Neural crest cell (in vitro differentiated cells): ENCODE measurements at regions not wholly inside any gene's neighbourhood (a gene's known extent, or its start where the extent isn't known, plus 50 kb on each side); places are given as distances from the start of the nearest gene placed in this dataset.

ENCODE experiments used
- DNase-seq: peaks from one replicate; pipeline ENCODE4 v3.0.0; 2021; ENCODE audit warnings: low read depth, mixed read lengths, low spot score
- H3K27ac Mint-ChIP-seq: one replicate; pipeline ENCODE4 v1.8.0; 2021; ENCODE audit warnings: mild to moderate bottlenecking, mixed read lengths; ENCODE audit not compliant: unreplicated experiment
- H3K27me3 Mint-ChIP-seq: 2 replicates; pipeline ENCODE4 v1.8.0; 2021; ENCODE audit warnings: low read depth, mild to moderate bottlenecking, mixed read lengths
- H3K36me3 Mint-ChIP-seq: 2 replicates; pipeline ENCODE4 v1.8.0; 2021; ENCODE audit warnings: low read depth, mild to moderate bottlenecking, mixed read lengths
- H3K4me1 Mint-ChIP-seq: 2 replicates; pipeline ENCODE4 v1.8.0; 2021; ENCODE audit warnings: mixed read lengths
- H3K4me3 Mint-ChIP-seq: one replicate; pipeline ENCODE4 v1.8.0; 2021; ENCODE audit warnings: mild to moderate bottlenecking, mixed read lengths
- H3K9me3 Mint-ChIP-seq: 2 replicates; pipeline ENCODE4 v1.8.0; 2021; ENCODE audit warnings: mixed read lengths
- CTCF ChIP-seq: fragments of 200-600 bp; sonication (generic); conservative IDR thresholded peaks from 2 replicates; pipeline ENCODE4 v1.5.0; 2021; ENCODE audit warnings: antibody characterized with exemption, mild to moderate bottlenecking

- Mint-ChIP-seq H3K27me3 (no peaks in the 10 kb centered on the region), H3K4me1 (peaks cover 13% of the 10 kb centered on the region), H3K9me3 (peaks cover 6% of the 10 kb centered on the region), H3K36me3 (peaks cover 3% of the 10 kb centered on the region), H3K4me3 (no peak overlapping the region), H3K27ac (no peak overlapping the region)
- no peak for DNase-seq
- TF ChIP-seq CTCF, result no peak
Observed at GRCh38 chr6:71179249-71179885, 109.2 kb upstream of the OGFRL1 start.

- Mint-ChIP-seq H3K4me1 (peaks cover 13% of the 10 kb centered on the region), H3K27me3 (no peaks in the 10 kb centered on the region), H3K27ac (no peak overlapping the region), H3K4me3 (no peak overlapping the region), H3K36me3 (peaks cover 3% of the 10 kb centered on the region), H3K9me3 (peaks cover 6% of the 10 kb centered on the region)
- TF ChIP-seq CTCF, result no peak
- no peak for DNase-seq
Observed at GRCh38 chr6:71181565-71181964, 107.0 kb upstream of the OGFRL1 start.

- no peak overlapping the region for H3K27ac Mint-ChIP-seq
- H3K4me3 Mint-ChIP-seq, result no peak overlapping the region
- no peaks in the 10 kb centered on the region for H3K27me3 Mint-ChIP-seq
- peaks cover 4% of the 10 kb centered on the region for H3K4me1 Mint-ChIP-seq
- peaks cover 3% of the 10 kb centered on the region for H3K9me3 Mint-ChIP-seq
- no peak for DNase-seq
- H3K36me3 Mint-ChIP-seq, result peaks cover 3% of the 10 kb centered on the region
- no peak for TF ChIP-seq CTCF
Observed at GRCh38 chr6:71187141-71187540, 101.5 kb upstream of the OGFRL1 start.

- no peak for DNase-seq
- H3K36me3 Mint-ChIP-seq, result no peaks in the 10 kb centered on the region
- H3K4me3 Mint-ChIP-seq, result no peak overlapping the region
- no peaks in the 10 kb centered on the region for H3K4me1 Mint-ChIP-seq
- H3K9me3 Mint-ChIP-seq, result no peaks in the 10 kb centered on the region
- peak; percentile 55 for TF ChIP-seq CTCF
- no peak overlapping the region for H3K27ac Mint-ChIP-seq
- no peaks in the 10 kb centered on the region for H3K27me3 Mint-ChIP-seq
Observed at GRCh38 chr6:71190809-71191208, 97.8 kb upstream of the OGFRL1 start.

- Mint-ChIP-seq H3K27ac (no peak overlapping the region), H3K36me3 (no peaks in the 10 kb centered on the region), H3K27me3 (no peaks in the 10 kb centered on the region), H3K4me3 (no peak overlapping the region), H3K4me1 (peaks cover 14% of the 10 kb centered on the region), H3K9me3 (no peaks in the 10 kb centered on the region)
- no peak for DNase-seq
- no peak for TF ChIP-seq CTCF
Observed at GRCh38 chr6:71194724-71195123, 93.9 kb upstream of the OGFRL1 start.
